ENCODE measurements at regions not wholly inside any gene's neighbourhood (a gene's known extent, or its start where the extent isn't known, plus 50 kb on each side); places are given as distances from the start of the nearest gene placed in this dataset.
"Not testable (repeated sequence)": the region's sequence is repeated elsewhere in the genome, so short reads cannot be mapped to it uniquely, and the experiment has no call there.

DNA sequence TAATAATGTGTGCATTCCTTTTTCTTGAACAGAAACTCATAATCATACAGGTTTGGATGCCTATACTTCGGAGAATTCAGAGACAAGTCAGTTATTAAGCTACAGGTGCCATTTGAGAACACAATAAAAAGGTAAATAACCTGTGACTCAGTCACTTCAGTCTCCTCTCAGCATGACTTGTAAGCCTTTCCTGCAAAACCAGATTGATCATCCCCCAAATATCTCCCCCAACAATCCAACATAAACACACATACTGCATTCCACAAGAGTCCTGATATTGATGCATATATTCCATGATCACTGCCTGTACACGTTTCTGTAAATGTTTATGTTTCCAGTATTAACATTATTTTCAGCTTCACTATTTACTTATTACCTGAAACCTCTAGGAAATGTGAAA lies 110.8 kb downstream of the PWWP3B start:
- no peak for TF ChIP-seq ZFX (IDR thresholded peaks at IDR 0.05; ENCODE audit: borderline replicate concordance)
- TF ChIP-seq, protein P1, sequence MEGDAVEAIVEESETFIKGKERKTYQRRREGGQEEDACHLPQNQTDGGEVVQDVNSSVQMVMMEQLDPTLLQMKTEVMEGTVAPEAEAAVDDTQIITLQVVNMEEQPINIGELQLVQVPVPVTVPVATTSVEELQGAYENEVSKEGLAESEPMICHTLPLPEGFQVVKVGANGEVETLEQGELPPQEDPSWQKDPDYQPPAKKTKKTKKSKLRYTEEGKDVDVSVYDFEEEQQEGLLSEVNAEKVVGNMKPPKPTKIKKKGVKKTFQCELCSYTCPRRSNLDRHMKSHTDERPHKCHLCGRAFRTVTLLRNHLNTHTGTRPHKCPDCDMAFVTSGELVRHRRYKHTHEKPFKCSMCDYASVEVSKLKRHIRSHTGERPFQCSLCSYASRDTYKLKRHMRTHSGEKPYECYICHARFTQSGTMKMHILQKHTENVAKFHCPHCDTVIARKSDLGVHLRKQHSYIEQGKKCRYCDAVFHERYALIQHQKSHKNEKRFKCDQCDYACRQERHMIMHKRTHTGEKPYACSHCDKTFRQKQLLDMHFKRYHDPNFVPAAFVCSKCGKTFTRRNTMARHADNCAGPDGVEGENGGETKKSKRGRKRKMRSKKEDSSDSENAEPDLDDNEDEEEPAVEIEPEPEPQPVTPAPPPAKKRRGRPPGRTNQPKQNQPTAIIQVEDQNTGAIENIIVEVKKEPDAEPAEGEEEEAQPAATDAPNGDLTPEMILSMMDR (IDR thresholded peaks at IDR 0.05), result no peak
- H3K27ac ChIP-seq, result no peak overlapping the region

DNA sequence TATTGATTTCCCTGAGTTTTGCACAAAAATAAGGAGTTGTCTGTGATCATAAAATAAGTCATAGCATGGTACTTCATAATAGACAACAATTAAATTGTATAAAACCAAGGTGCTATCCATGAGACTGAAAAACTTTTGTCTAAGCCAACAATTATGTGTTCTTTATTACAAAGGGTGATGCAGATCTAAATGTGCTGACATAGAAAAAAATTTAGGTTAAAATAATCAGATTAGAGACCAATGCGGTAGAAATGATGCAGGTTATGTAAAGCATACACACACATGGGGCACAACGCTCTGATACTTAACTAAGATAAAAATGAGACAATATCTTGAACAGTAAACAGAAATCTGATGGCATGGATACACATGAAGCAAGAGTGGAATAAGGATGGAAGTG lies 113.3 kb downstream of the PWWP3B start:
- H3K27ac ChIP-seq, result no peak overlapping the region
- TF ChIP-seq ZFX (IDR thresholded peaks at IDR 0.05; ENCODE audit: borderline replicate concordance), result no peak
- TF ChIP-seq, protein P1 (IDR thresholded peaks at IDR 0.05), result no peak

DNA sequence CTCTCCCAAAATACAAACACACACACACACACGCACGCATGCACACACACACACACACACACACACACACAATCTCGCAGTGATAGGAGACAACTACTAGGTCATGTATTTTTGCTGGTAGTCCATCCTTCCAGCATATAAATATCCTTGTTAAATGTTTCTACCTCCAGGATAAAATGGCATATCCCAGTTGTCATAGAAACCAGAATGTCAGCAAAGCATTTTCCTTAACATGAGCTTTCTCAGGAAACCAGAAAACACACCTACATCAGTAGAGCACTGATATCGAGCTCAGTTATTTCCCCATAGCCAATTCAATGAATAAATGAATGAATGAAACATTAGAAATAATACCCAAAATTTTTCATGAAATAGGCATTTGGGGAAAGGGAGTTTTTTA lies 115.7 kb downstream of the PWWP3B start:
- H3K27ac ChIP-seq, result no peak overlapping the region
- TF ChIP-seq, protein P1 (IDR thresholded peaks at IDR 0.05), result no peak
- TF ChIP-seq ZFX (IDR thresholded peaks at IDR 0.05; ENCODE audit: borderline replicate concordance), result no peak

DNA sequence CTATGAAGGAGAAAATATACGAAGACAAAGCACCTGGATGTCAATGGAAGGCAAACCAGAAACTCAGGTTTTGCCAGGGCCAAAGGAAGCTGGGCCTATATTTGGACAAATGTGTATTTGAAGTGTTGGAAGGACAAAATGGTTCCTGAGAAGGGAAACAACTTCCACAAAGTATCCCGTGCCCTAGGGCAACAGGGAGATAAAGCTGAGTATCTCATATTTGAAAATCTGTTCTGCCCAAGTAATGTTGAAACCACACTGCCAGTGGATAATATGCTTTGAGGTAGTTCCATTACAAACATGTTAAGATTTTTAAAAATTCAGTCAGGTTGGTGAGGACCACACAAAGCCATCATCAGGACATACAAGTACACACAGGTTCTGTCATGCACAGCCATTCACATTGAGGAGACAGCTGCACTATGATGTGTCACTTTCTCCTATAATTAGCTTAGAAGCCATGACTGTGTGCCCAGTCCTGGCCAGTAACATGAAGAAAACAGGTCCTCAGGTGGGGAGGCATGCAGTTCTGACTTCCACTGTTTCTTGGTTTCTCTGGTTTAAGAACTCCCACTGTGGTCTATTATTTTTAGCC lies 116.4 kb downstream of the PWWP3B start:
- H3K27ac ChIP-seq, result no peak overlapping the region
- no peak for TF ChIP-seq ZFX (IDR thresholded peaks at IDR 0.05; ENCODE audit: borderline replicate concordance)
- TF ChIP-seq, protein P1 (IDR thresholded peaks at IDR 0.05), result no peak

DNA sequence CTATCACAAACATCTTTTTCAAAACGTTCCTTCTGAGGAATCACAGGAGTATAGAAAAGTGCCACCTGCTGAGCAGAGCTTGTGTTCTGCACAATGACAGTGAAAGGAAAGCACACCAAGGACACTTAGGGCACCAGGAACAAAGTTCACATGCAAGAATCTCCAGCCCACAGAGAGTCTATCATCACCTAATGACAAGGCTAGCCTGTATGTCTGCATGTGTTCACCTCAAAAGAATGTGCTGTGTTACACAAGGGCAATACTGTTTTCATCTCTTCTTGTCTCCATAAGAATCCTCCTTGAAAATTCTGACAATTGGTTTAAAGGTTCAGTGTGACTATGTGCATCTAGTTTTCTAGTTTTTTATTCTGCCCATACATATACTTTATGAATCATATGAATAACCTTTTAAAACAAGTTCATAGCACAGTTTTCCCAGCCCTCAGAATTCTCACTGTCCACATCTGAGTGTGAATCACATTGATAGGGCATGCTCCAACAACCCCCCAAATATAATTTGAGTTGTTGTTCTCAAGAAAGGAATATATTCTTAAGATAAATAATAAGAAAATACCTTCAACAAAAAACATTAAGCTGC lies 118.0 kb downstream of the PWWP3B start:
- H3K27ac ChIP-seq, result no peak overlapping the region
- TF ChIP-seq ZFX (IDR thresholded peaks at IDR 0.05; ENCODE audit: borderline replicate concordance), result no peak
- TF ChIP-seq, protein P1 (IDR thresholded peaks at IDR 0.05), result no peak

DNA sequence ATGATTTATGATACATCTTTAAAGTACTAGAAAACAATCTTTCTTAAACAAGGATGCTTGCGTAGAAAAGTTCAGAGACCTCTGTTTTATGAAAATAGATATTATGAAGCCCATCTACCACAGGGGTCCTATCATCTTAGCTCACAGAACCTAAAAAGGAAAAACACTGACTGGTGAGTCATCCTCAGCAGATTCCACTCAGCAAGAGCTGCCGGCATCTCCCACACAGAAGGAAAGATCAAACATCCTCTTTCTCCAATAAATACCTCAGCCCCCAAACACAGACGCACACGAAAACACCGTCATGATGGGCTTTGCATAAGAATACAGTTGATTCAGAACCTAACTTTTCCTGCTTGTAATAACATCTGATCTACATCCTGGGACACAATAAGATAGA lies 122.7 kb downstream of the PWWP3B start:
- not testable (repeated sequence) for H3K27ac ChIP-seq

DNA sequence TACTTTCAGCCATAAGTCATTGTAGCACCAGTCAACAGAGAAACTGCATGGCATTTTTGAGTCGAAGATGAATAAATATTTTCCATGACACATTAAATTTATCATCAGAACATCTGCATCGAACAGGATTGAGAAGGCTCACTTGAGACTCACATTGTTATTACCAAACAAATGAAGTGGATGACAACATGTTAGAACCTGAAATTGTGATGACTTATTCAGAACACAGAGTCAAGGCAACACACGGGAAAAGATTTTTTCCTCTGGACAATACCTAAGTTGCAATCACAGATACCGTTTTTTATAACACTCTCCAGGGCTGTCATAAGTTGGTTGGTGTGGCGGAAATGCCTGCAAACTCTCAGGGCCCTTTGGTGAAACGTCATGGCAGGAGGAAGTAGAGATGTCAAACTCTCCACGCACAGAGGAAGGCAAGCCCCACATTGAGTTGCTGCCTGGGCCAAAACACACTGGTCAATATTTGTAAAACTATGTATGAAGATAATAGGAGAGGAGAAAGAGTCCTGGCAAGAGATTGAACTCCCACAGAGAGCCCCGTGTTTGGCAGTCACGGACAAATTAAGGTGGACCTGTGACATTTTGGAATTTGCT lies 123.8 kb downstream of the PWWP3B start:
- H3K27ac ChIP-seq, result not testable (repeated sequence)

DNA sequence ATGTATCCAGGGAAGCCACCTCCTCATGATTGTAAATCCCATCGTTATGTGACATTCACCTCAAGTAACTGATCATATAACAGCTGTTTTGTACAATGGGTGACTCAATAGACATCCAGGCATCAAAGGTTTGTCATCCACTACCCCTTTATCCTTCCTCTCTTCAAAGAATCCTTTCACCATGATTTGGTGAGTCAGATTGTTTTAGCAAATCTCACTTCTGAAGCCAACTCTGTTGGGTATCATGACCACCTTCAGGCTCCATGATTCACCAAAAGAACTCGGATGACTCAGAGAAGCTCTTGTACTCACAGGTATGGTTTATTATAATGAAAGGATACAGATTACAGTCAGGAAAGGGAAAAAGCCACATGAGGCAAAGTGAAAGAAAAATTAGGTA lies 132.1 kb downstream of the PWWP3B start:
- no peak overlapping the region for H3K27ac ChIP-seq
- TF ChIP-seq, protein P1 (IDR thresholded peaks at IDR 0.05), result no peak
- TF ChIP-seq ZFX (IDR thresholded peaks at IDR 0.05; ENCODE audit: borderline replicate concordance), result no peak

Data from 22Rv1 (cell line).